MM.1S (cell line): ENCODE measurements at regions not wholly inside any gene's neighbourhood (a gene's known extent, or its start where the extent isn't known, plus 50 kb on each side); places are given as distances from the start of the nearest gene placed in this dataset.

Source experiments
- EZH2 ChIP-seq: fragments of 300-600 bp; sonication (generic); optimal IDR thresholded peaks from 2 replicates; pipeline ENCODE3; 2017; ENCODE audit warnings: low read depth, mild to moderate bottlenecking, antibody characterized with exemption, low read length, mixed read lengths
- EZH2phosphoT487 ChIP-seq: fragments of 300-600 bp; sonication (generic); IDR thresholded peaks from 2 replicates; pipeline ENCODE4 v1.6.1; 2018; ENCODE audit warnings: antibody characterized with exemption, low read length
- TF ChIP-seq, protein P1 (sequence below): fragments of 300-600 bp; sonication (generic); IDR thresholded peaks from 2 replicates; pipeline ENCODE4 v1.5.1; 2016; ENCODE audit warnings: antibody characterized with exemption, low read length, mixed read lengths

DNA sequence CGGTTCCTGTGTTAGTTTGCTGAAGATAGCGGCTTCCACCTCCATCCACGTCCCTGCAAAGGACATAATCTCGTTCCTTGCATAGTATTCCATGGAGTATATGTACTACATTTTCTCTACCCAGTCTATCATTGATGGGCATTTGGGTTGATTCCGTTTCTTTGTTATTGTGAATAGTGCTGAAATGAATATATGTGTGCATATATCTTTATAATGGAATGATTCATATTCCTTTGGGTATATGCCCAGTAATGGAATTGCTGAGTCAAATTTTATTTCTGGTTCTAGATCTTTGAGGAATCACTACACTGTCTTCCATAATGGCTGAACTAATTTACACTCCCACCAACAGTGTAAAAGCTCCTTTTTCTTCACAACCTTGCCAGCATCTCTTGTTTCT lies 255.4 kb upstream of the CDH2 start:
- TF ChIP-seq EZH2 (no peak), EZH2phosphoT487 (no peak)
- TF ChIP-seq, protein P1, sequence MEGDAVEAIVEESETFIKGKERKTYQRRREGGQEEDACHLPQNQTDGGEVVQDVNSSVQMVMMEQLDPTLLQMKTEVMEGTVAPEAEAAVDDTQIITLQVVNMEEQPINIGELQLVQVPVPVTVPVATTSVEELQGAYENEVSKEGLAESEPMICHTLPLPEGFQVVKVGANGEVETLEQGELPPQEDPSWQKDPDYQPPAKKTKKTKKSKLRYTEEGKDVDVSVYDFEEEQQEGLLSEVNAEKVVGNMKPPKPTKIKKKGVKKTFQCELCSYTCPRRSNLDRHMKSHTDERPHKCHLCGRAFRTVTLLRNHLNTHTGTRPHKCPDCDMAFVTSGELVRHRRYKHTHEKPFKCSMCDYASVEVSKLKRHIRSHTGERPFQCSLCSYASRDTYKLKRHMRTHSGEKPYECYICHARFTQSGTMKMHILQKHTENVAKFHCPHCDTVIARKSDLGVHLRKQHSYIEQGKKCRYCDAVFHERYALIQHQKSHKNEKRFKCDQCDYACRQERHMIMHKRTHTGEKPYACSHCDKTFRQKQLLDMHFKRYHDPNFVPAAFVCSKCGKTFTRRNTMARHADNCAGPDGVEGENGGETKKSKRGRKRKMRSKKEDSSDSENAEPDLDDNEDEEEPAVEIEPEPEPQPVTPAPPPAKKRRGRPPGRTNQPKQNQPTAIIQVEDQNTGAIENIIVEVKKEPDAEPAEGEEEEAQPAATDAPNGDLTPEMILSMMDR, result no peak
